Daoy (cell line): ENCODE measurements at regions not wholly inside any gene's neighbourhood (a gene's known extent, or its start where the extent isn't known, plus 50 kb on each side); places are given as distances from the start of the nearest gene placed in this dataset.
"Not testable (repeated sequence)": the region's sequence is repeated elsewhere in the genome, so short reads cannot be mapped to it uniquely, and the experiment has no call there.

Source experiments
- DNase-seq: peaks from one replicate; pipeline ENCODE4 v3.0.0-alpha.2; 2015; ENCODE audit warnings: low read depth

DNA sequence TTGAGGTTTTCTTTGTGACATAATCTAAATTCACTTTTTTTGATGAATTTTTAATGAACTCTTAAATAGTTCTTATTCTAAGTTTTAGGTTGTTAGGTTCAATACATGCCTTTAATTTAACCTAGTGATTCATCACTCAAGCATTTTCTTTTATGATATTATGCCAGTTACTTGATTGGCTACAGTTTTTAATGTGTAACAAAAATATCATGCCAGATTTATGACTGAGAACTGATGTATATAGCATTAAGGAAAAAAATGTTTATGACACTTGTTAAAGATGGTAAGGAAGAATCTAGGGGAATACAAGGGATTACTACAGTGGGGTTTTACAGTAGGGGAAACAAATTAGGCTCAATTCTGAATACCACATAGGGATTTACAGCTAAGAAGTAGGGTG is 103.1 kb downstream of the VGLL3 start:
- DNase-seq, result no peak

DNA sequence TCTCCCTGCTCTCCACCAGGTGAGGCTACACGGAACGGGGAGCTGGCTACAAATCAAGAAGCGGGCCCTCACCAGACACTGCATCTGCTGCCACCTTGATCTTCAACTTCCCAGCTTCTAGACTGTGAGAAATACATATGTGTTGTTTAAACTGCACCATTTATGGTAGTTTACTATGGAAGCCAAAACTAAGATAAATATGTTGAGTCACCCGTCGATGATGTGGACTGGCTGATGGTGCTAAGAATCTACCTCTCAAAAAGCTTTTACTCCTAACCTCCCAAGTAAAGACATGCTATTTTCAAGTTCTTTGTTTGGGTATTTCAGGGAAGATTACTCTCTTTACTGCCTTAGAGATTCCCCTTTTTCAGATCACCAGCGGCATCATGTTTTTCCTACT is 110.9 kb downstream of the VGLL3 start:
- no peak for DNase-seq

DNA sequence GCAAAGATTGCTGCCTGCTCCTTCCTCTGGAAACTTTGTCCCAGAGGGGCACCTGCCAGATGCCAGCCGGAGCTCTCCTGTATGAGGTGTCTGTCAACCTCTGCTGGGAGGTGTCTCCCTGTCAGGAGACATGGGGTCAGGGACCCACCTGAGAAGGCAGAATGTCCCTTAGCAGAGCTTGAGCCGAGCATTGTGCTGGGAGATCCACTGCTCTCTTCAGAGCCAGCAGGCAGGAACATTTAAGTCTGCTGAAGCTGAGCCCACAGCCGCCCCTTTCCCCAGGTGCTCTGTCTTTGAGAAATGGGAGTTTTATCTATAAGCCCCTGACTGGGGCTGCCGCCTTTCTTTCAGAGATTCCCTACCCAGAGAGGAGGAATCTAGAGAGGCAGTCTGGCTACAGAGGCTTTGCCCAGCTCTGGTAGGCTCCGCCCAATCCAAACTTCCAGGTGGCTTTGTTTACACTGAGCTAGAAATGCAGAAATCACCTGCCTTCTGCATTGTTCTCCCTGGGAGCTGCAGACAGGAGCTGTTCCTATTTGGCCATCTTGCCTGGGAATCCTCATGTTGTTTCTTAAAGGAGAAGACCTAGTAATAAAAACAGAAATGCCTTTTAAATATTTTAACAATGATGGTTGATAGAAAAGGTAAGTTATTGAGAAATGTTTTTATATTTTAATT is 114.3 kb downstream of the VGLL3 start:
- not testable (repeated sequence) for DNase-seq

DNA sequence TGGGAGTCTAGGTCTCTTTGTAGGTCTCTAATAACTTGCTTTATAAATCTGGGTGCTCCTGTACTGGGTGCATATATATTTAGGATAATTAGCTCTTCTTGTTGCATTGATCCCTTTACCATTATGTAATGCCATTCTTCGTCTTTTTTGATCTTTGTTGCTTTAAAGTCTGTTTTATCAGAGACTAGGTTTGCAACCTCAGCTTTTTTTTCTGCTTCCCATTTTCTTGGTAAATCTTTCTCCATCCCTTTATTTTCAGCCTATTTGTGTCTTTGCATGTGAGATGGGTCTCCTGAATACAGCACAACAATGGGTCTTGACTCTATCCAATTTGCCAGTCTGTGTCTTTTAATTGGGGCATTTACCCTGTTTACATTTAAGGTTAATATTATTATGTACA is 116.2 kb downstream of the VGLL3 start:
- DNase-seq, result not testable (repeated sequence)

DNA sequence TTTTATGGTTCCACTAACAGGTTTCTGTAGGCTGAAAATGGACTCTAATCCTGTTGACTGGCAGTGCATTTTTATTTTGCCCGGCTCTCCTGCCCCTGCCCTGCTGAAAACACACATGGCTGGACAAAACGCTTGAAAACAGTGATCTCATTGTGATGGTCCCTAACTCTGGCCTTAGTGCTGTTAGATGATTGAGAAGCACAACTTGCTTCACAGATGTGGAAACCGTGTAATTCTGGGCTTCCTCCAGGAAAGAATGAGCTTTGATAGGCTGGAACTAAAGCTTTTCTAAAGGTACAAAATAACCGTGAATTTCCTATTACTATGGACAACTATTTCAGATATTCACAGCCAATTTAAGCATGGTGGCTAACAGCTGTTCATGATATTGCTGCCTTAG is 121.4 kb downstream of the VGLL3 start:
- DNase-seq, result no peak

DNA sequence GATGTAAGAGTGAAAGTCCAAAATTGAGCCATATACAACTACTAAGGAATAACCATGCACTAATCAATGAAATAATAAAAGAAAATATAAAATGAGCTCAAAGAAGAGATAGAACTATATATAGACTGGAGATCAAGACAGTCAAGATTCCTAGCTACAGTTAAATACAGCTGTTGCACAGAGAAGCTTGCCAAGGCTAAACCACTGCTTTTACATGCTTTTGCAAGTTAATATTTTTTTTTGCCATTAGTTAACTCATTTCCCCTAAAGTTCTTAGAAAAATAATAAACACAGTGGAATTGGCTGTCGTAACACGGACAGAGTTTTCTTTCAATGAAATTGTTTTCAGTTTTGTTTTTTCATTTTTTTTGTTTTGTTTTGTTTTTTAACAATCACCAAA is 123.0 kb downstream of the VGLL3 start:
- DNase-seq, result no peak

DNA sequence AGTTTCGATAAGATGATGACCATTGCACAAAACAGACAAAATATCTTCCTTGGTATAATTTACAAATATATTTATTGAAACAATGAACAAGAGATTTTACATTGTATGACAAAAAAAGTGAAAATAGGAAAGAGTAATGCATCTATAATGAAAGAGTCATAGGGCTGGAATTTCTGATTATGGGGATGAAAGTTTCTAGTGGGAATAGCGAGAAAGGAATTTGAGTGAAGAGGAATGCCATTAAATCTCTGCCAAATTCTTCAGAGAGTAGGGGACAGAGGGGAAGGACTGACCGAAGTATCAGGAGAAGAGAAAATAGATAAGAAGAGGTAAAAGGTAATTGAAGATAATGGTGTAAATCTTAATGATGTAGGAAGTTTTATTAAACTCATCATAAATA is 125.4 kb downstream of the VGLL3 start:
- DNase-seq, result no peak

DNA sequence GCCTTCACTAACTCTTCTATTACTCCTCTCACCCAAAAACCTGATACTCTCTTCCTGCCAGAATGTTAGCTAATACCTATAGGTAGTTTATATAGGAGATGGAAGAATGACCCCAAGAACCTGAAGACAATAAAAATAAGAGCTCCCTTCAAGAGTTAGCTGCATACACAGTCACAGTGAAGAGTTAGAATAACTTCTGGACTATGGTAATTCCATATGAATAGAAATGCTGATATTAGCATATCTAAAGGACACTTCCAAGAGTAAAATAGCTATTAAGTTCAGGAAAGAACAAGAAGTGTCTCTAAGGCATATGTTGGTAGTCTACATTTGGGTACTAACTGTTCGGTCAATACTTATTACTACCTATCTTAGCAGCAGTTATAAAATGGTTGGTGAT is 134.2 kb downstream of the VGLL3 start:
- DNase-seq, result no peak

DNA sequence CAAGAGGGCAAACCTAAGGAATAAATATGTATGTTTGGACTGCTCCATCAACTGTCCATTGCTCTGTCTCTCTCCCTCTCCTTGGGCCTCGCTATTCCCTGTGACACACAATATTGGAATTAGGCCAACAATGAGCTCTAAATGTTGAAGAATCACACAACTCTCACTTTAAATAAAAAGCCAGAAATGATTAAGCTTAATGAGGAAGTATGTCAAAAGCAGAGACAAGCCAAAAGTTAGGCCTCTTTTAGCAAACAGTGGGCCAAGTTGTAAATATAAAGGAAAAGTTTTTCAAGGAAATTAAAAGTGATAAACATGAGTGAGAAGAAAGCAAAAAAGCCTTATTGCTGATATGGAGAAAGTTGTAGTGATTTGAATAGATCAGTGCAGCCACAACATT is 141.0 kb downstream of the VGLL3 start:
- no peak for DNase-seq

DNA sequence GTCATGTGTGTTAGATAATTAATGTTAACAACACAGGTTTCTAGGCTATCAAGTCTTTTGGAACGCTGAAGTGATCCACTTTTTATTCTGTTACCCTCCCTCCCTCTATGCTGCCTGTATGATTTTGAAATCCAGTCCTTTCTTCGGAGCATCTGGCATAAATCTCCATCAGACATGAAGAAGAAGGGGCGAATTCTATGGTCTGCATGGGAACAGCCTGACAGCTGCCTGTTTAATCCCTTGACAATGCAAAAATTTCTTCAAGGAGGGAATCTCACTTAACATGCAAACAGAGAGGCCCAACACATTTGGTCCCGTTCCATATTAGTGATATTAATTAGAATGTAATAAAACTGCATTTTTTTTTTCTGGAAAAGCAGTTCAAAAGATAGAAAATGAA is 145.2 kb downstream of the VGLL3 start:
- DNase-seq, result no peak

DNA sequence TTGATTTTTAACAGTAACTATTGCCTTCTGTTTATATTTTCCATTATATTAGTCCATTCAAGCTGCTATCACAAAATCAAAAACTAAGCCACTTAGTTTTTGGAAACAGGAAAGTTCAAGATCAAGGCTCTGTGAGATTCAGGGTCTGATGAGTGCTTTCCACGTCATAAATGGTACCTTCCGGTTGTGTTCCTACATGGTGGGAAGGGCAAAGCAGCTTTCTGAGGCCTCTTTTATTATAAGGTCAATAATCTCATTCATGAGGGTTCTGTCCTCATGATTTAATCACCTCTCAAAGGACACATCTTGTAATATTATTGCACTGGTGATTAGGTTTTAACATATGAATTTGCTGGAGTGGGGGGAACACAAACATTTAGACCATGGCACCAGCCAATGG is 152.0 kb downstream of the VGLL3 start:
- DNase-seq, result no peak

DNA sequence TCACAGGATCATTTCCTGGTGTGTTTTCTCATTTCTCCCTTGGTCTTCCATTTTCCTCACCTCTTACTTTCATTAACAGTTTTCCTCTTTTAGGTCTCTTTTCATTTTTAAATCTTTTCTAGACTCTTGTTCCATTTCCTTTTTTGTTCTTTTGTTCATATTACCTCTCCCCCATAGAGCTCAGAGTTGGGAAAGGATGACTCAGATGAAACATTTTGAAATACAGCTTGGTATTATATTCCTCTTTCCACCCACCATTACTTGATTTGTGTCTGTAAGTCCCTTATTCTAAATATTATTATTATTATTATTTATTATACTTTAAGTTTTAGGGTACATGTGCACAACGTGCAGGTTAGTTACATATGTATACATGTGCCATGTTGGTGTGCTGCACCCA is 153.1 kb downstream of the VGLL3 start:
- no peak for DNase-seq

DNA sequence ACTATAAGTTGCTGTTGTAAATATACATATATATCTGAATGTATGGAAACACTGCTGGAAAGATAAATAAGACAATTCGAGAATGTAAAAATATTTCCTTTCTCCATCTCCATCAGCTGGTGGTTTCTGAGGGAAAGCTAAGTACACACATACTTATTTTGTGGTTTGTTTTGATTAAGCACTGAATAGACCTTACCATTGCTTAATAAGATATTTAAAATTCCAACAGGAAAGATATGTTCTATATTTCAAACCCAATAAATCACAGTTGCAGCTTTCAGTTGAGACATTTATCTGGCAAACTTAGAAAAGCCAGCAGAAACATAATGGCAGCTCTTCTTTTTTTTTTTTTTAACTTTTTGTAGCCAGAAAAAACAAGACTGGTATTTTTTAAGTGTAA is 160.4 kb downstream of the VGLL3 start:
- DNase-seq, result no peak

DNA sequence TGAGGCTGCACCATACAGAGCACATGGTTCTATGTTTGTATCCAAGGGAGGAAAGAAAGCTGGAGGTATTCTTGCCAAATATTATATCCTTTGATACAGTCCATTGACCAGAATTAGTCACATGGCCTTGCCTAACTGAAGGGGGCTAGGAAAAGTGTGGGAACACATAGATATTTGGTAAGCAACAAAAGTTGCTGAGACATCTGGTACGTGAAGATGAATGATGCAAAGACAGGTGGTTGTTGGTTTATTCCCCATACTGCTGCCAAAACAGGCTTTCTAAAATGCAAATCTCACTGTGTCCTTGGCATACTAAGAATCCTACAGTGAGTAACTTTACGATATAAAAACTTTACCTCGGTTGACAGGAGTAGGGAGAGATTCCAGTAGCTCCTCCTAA is 162.2 kb downstream of the VGLL3 start:
- no peak for DNase-seq

DNA sequence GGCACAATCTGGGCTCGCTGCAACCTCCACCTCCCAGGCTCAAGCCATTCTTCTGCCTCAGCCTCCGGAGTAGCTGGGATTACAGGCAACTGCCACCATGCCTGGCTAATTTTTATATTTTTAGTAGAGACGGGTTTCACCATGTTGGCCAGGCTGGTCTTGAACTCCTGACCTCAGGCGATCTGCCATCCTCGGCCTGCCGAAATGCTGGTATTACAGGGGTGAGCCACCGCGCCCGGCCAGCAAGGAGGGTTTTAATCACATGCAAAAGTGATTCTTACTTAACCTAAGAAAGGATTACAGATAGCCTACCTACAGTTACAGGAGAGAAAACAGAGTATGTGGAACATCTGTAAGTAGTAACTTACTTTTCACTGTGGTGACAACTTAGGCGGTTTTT is 163.4 kb downstream of the VGLL3 start:
- DNase-seq, result not testable (repeated sequence)

DNA sequence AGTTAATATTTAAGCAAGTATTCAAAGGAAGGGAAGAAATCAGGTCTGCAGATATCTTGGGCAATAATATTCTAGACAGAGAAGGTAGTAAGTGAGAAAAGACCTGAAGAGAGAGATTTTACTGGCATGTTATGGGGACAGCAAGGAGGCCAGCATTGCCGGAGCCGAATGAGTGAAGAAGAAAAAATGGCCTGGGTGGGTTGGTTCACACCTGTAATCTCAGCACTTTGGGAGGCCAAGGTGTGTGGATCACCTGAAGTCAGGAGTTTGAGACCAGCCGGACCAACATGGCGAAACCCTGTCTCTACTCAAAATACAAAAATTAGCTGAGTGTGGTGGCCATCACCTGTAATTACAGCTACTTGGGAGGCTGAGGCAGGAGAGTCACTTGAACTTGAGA is 164.7 kb downstream of the VGLL3 start:
- DNase-seq, result no peak

DNA sequence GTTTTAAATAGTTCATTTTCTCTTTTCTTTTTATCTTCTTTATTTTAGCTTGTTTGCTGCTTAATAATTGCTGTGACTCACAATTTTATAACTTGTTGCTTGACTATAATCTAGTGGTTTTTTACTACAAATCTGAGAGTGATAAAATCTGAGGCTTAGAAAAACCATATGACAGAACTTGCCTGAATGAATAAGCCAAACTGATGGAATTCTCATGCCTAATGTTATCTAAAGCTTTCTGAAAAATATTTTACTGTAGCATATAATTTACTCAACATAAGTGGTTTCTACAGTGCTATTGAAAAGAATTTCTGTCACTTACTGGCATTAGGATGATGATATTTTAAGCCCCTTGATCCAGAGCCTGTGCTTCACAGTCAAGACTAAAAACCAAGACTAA is 175.1 kb downstream of the VGLL3 start:
- DNase-seq, result no peak

DNA sequence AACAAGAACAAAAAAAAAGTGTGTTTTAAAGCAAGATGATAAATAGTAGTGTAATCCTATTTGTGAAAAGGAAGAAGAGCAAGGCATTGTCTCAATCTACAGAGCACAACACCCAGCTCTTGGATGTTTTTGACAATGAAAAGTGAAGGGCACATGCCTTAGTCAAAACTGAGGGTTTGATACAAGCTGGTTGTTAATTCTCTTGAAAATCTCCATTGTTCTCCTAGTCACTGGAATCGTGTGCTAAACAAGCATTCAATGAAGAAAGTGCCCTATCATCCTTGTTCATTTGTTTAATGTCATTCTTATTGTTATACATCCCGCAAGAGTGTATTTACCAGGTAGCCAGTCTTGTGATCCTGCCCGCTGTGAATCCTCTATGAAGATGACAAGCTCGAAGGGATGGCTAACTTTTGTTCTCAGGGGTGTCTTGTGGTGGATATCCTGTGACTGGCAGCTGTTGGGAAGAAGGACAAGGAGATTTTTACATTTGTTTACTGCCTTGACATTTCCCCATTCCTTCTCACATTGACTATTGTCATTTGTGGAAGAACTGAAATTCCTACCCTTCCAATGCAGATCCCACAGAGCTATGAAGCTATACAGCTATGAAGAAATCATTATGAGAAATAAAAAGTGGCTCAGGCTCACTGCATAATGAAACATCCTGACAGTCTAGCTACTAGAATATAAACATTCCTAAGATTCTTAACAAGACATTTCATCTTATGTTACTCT is 175.9 kb downstream of the VGLL3 start:
- no peak for DNase-seq

DNA sequence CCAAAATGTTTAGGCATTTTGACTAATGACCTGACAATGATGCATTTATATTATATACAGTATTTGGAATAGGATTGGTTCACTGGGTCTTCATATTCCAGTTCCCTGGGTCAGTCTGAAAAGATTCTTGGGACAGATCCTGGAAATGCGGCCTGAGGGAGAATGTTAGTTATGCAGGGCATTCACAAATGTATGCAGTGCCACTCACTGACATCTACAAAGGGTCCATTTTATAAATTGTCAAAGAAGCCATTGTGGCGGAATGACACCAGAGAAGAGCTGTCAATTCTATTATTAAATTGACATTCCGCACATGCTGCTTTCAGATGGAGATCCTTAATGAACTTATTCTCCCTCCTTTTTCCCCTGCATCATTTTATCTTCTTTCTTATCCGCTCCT is 176.6 kb downstream of the VGLL3 start:
- DNase-seq, result no peak

DNA sequence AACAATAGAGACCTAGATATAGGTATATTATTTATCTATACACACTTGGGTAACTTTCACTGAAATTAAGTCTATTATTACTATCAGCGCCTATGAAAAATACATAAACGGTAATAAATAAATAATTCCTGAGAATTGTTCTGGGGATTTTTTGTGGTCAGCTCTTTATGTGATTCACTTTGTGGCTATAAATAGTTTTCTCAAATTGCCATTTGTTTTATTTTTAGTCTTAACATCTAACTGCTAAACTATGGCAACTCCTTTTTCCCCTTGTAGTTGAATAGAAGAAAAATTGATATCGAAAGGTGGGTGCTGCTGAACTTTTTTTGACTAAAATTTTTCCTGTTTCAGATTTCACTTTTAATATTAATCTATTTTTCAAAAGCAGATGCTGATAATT is 189.0 kb downstream of the VGLL3 start:
- no peak for DNase-seq

DNA sequence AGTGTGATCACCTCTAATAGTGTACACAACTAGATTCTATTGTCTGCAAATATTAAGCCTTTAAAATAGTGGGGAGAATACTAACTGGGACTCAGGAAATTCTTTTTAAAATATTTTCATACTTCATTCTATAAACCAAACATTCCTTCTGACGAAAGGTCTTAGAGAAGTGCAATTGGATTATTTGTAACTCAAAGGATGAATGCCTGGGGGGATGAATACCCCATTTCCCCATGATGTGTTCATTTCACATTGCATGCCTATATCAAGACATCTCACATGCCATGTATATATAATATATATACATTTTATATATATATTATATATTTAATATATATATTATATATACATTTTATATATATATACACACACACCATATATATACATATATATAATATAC is 189.9 kb downstream of the VGLL3 start:
- DNase-seq, result no peak

DNA sequence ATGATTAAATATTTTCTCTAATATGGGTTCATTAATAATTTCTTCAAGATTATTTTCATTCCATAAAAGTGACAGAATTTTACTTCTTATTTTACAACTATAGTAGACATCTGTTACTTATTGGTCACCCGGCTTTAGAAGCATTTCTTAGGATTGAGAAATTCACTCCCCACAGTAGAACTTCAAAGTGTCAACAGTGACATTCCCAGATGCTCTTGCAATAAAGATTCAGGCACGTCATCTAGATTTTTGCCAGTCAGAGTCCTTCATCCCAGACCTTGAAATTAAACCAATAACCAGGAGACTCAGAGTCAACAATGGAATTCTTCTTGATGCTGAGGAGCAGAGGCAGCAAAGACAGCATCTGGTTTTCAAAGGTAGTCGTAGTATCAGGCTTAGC is 190.8 kb downstream of the VGLL3 start:
- no peak for DNase-seq

DNA sequence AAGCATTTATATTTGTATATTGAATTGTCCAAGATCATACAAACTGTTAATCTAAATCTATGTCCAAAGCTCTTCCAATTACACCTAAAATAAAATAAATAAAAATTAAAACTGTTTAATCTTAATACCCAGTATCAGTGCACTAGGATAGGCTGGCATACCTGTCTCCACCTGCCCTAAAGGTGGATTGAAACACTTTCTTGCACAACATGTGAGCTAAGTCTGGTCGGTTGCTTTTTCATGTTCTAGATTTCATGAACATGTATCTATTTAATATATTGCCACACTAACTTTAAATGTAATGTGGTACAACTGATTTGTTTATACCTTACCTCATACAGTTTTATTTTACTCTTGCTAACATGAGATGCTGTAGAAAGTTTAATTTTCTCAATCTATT is 193.0 kb downstream of the VGLL3 start:
- no peak for DNase-seq
